ENCODE measurements at regions not wholly inside any gene's neighbourhood (a gene's known extent, or its start where the extent isn't known, plus 50 kb on each side); places are given as distances from the start of the nearest gene placed in this dataset.

- no peak for ATAC-seq
- TF ChIP-seq ESRRG (CRISPR knock-in tag; IDR thresholded peaks at IDR 0.05) (no peak), POU6F1 (CRISPR knock-in tag; IDR thresholded peaks at IDR 0.05; ENCODE audit: borderline replicate concordance, low read depth) (no peak), TOX (CRISPR knock-in tag; IDR thresholded peaks at IDR 0.05; ENCODE audit: borderline replicate concordance) (no peak), BACH2 (CRISPR knock-in tag; IDR thresholded peaks at IDR 0.05; ENCODE audit: borderline replicate concordance) (no peak), PPARA (CRISPR knock-in tag; IDR thresholded peaks at IDR 0.05; ENCODE audit: borderline replicate concordance) (no peak), OSR1 (CRISPR knock-in tag; IDR thresholded peaks at IDR 0.05) (no peak), ARNTL (CRISPR knock-in tag; IDR thresholded peaks at IDR 0.05; ENCODE audit: borderline replicate concordance, low read depth) (no peak), RARB (CRISPR knock-in tag; IDR thresholded peaks at IDR 0.05) (no peak), ISL1 (CRISPR knock-in tag; IDR thresholded peaks at IDR 0.05) (no peak), SNAI2 (CRISPR knock-in tag; IDR thresholded peaks at IDR 0.05) (no peak), TCF4 (CRISPR knock-in tag; IDR thresholded peaks at IDR 0.05; ENCODE audit: borderline replicate concordance) (no peak), TSHZ2 (CRISPR knock-in tag; IDR thresholded peaks at IDR 0.05) (no peak), ZNF70 (CRISPR knock-in tag; IDR thresholded peaks at IDR 0.05) (no peak), CSDC2 (CRISPR knock-in tag; IDR thresholded peaks at IDR 0.05) (no peak)
- TF ChIP-seq, protein P1, sequence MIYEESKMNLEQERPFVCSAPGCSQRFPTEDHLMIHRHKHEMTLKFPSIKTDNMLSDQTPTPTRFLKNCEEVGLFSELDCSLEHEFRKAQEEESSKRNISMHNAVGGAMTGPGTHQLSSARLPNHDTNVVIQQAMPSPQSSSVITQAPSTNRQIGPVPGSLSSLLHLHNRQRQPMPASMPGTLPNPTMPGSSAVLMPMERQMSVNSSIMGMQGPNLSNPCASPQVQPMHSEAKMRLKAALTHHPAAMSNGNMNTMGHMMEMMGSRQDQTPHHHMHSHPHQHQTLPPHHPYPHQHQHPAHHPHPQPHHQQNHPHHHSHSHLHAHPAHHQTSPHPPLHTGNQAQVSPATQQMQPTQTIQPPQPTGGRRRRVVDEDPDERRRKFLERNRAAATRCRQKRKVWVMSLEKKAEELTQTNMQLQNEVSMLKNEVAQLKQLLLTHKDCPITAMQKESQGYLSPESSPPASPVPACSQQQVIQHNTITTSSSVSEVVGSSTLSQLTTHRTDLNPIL (CRISPR knock-in tag; IDR thresholded peaks at IDR 0.05; ENCODE audit: low read depth), result no peak
- TF ChIP-seq, protein P2, sequence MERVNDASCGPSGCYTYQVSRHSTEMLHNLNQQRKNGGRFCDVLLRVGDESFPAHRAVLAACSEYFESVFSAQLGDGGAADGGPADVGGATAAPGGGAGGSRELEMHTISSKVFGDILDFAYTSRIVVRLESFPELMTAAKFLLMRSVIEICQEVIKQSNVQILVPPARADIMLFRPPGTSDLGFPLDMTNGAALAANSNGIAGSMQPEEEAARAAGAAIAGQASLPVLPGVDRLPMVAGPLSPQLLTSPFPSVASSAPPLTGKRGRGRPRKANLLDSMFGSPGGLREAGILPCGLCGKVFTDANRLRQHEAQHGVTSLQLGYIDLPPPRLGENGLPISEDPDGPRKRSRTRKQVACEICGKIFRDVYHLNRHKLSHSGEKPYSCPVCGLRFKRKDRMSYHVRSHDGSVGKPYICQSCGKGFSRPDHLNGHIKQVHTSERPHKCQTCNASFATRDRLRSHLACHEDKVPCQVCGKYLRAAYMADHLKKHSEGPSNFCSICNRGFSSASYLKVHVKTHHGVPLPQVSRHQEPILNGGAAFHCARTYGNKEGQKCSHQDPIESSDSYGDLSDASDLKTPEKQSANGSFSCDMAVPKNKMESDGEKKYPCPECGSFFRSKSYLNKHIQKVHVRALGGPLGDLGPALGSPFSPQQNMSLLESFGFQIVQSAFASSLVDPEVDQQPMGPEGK (CRISPR knock-in tag; IDR thresholded peaks at IDR 0.05; ENCODE audit: borderline replicate concordance), result no peak
- TF ChIP-seq, protein P3, sequence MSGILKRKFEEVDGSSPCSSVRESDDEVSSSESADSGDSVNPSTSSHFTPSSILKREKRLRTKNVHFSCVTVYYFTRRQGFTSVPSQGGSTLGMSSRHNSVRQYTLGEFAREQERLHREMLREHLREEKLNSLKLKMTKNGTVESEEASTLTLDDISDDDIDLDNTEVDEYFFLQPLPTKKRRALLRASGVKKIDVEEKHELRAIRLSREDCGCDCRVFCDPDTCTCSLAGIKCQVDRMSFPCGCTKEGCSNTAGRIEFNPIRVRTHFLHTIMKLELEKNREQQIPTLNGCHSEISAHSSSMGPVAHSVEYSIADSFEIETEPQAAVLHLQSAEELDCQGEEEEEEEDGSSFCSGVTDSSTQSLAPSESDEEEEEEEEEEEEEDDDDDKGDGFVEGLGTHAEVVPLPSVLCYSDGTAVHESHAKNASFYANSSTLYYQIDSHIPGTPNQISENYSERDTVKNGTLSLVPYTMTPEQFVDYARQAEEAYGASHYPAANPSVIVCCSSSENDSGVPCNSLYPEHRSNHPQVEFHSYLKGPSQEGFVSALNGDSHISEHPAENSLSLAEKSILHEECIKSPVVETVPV (CRISPR knock-in tag; IDR thresholded peaks at IDR 0.05), result no peak
Observed at GRCh38 chr4:183576701-183577404, 72.0 kb downstream of the ING2 start.

DNA sequence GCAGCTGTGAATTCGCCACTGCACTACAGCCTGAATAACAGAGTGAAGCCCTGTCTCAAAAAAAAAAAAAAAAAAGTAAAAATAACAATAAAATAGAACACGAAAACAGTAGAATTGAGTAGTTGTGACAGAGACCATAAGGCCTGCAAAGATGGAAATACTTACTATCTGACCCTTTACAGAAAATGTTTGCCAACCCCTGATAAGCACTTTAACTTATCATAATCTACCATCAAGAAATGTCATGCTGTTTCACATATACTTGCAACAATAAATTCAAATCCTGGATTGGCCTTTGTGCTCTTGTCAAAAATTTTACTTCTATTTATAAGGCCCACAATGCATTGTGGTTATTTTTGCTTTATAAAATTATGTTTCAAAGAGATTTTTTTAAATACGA is 75.5 kb downstream of the ING2 start:
- TF ChIP-seq ZNF8 (CRISPR knock-in tag; IDR thresholded peaks at IDR 0.05) (no peak), OSR1 (CRISPR knock-in tag; IDR thresholded peaks at IDR 0.05) (no peak), ZC3H10 (CRISPR knock-in tag; IDR thresholded peaks at IDR 0.05) (no peak)
- TF ChIP-seq, protein P2 (CRISPR knock-in tag; IDR thresholded peaks at IDR 0.05; ENCODE audit: borderline replicate concordance), result no peak
- TF ChIP-seq, protein P1 (CRISPR knock-in tag; IDR thresholded peaks at IDR 0.05; ENCODE audit: low read depth), result no peak
- ATAC-seq, result no peak
